ENCODE measurements at regions not wholly inside any gene's neighbourhood (a gene's known extent, or its start where the extent isn't known, plus 50 kb on each side); places are given as distances from the start of the nearest gene placed in this dataset.

GRCh38 chr11:116547571-116547970 lies 225.2 kb downstream of the BUD13 start:
- H3K27ac Mint-ChIP-seq = no peak overlapping the region
- no peaks in the 10 kb centered on the region for H3K27me3 Mint-ChIP-seq
- no peaks in the 10 kb centered on the region for H3K4me1 Mint-ChIP-seq (ENCODE audit: low read depth)
- H3K9me3 Mint-ChIP-seq = peaks cover 4% of the 10 kb centered on the region
- H3K4me3 Mint-ChIP-seq = no peak overlapping the region
- no peaks in the 10 kb centered on the region for H3K36me3 Mint-ChIP-seq (ENCODE audit: low read depth)

- Mint-ChIP-seq H3K27me3 (no peaks in the 10 kb centered on the region), H3K36me3 (ENCODE audit: low read depth) (no peaks in the 10 kb centered on the region), H3K9me3 (peaks cover 4% of the 10 kb centered on the region), H3K4me1 (ENCODE audit: low read depth) (no peaks in the 10 kb centered on the region), H3K4me3 (no peak overlapping the region), H3K27ac (no peak overlapping the region)
These were observed 226.9 kb downstream of the BUD13 start for GRCh38 chr11:116545912-116546311.

GRCh38 chr11:116544721-116545120 lies 228.1 kb downstream of the BUD13 start:
- no peak overlapping the region for H3K4me3 Mint-ChIP-seq
- H3K27ac Mint-ChIP-seq = no peak overlapping the region
- H3K4me1 Mint-ChIP-seq (ENCODE audit: low read depth) = no peaks in the 10 kb centered on the region
- no peaks in the 10 kb centered on the region for H3K36me3 Mint-ChIP-seq (ENCODE audit: low read depth)
- peaks cover 4% of the 10 kb centered on the region for H3K9me3 Mint-ChIP-seq
- peaks cover 6% of the 10 kb centered on the region for H3K27me3 Mint-ChIP-seq

GRCh38 chr11:116543911-116544475 lies 228.8 kb downstream of the BUD13 start:
- Mint-ChIP-seq H3K36me3 (ENCODE audit: low read depth) (no peaks in the 10 kb centered on the region), H3K4me1 (ENCODE audit: low read depth) (no peaks in the 10 kb centered on the region), H3K9me3 (peaks cover 1% of the 10 kb centered on the region), H3K27me3 (peaks cover 8% of the 10 kb centered on the region), H3K27ac (no peak overlapping the region), H3K4me3 (no peak overlapping the region)

- H3K36me3 Mint-ChIP-seq (ENCODE audit: low read depth) = no peaks in the 10 kb centered on the region
- no peak overlapping the region for H3K27ac Mint-ChIP-seq
- H3K4me3 Mint-ChIP-seq = no peak overlapping the region
- H3K27me3 Mint-ChIP-seq = peaks cover 17% of the 10 kb centered on the region
- H3K9me3 Mint-ChIP-seq = no peaks in the 10 kb centered on the region
- H3K4me1 Mint-ChIP-seq (ENCODE audit: low read depth) = no peaks in the 10 kb centered on the region
These were observed 229.7 kb downstream of the BUD13 start for GRCh38 chr11:116543099-116543498.

GRCh38 chr11:116542406-116542805 lies 230.4 kb downstream of the BUD13 start:
- no peaks in the 10 kb centered on the region for H3K9me3 Mint-ChIP-seq

GRCh38 chr11:116541460-116541859 lies 231.3 kb downstream of the BUD13 start:
- H3K27ac Mint-ChIP-seq = no peak overlapping the region
- H3K9me3 Mint-ChIP-seq = no peaks in the 10 kb centered on the region
- H3K27me3 Mint-ChIP-seq = peaks cover 18% of the 10 kb centered on the region
- H3K4me3 Mint-ChIP-seq = no peak overlapping the region
- no peaks in the 10 kb centered on the region for H3K36me3 Mint-ChIP-seq (ENCODE audit: low read depth)
- H3K4me1 Mint-ChIP-seq (ENCODE audit: low read depth) = no peaks in the 10 kb centered on the region

More at GRCh38 chr11:116542406-116542805, 230.4 kb downstream of the BUD13 start:
- Mint-ChIP-seq H3K27ac (no peak overlapping the region), H3K27me3 (peaks cover 18% of the 10 kb centered on the region), H3K36me3 (ENCODE audit: low read depth) (no peaks in the 10 kb centered on the region), H3K4me3 (no peak overlapping the region), H3K4me1 (ENCODE audit: low read depth) (no peaks in the 10 kb centered on the region)

- Mint-ChIP-seq H3K36me3 (ENCODE audit: low read depth) (no peaks in the 10 kb centered on the region), H3K27ac (no peak overlapping the region), H3K4me3 (no peak overlapping the region), H3K27me3 (peaks cover 18% of the 10 kb centered on the region), H3K4me1 (ENCODE audit: low read depth) (no peaks in the 10 kb centered on the region), H3K9me3 (no peaks in the 10 kb centered on the region)
These were observed 232.0 kb downstream of the BUD13 start for GRCh38 chr11:116540645-116541304.

GRCh38 chr11:116539836-116540418 lies 232.9 kb downstream of the BUD13 start:
- no peak overlapping the region for H3K27ac Mint-ChIP-seq
- no peaks in the 10 kb centered on the region for H3K9me3 Mint-ChIP-seq
- H3K4me3 Mint-ChIP-seq = no peak overlapping the region
- H3K4me1 Mint-ChIP-seq (ENCODE audit: low read depth) = no peaks in the 10 kb centered on the region
- H3K36me3 Mint-ChIP-seq (ENCODE audit: low read depth) = no peaks in the 10 kb centered on the region
- peaks cover 18% of the 10 kb centered on the region for H3K27me3 Mint-ChIP-seq

GRCh38 chr11:116539211-116539610 lies 233.6 kb downstream of the BUD13 start:
- Mint-ChIP-seq H3K9me3 (no peaks in the 10 kb centered on the region), H3K27ac (no peak overlapping the region)

GRCh38 chr11:116538677-116539076 lies 234.1 kb downstream of the BUD13 start:
- no peak overlapping the region for H3K27ac Mint-ChIP-seq
- no peaks in the 10 kb centered on the region for H3K36me3 Mint-ChIP-seq (ENCODE audit: low read depth)
- H3K4me1 Mint-ChIP-seq (ENCODE audit: low read depth) = no peaks in the 10 kb centered on the region
- no peaks in the 10 kb centered on the region for H3K9me3 Mint-ChIP-seq
- H3K27me3 Mint-ChIP-seq = peaks cover 25% of the 10 kb centered on the region
- H3K4me3 Mint-ChIP-seq = no peak overlapping the region

More at GRCh38 chr11:116539211-116539610, 233.6 kb downstream of the BUD13 start:
- no peak overlapping the region for H3K4me3 Mint-ChIP-seq
- no peaks in the 10 kb centered on the region for H3K36me3 Mint-ChIP-seq (ENCODE audit: low read depth)
- no peaks in the 10 kb centered on the region for H3K4me1 Mint-ChIP-seq (ENCODE audit: low read depth)
- peaks cover 22% of the 10 kb centered on the region for H3K27me3 Mint-ChIP-seq

GRCh38 chr11:116537709-116538108 lies 235.1 kb downstream of the BUD13 start:
- Mint-ChIP-seq H3K36me3 (ENCODE audit: low read depth) (no peaks in the 10 kb centered on the region), H3K27me3 (peaks cover 30% of the 10 kb centered on the region), H3K9me3 (no peaks in the 10 kb centered on the region), H3K4me3 (no peak overlapping the region), H3K27ac (no peak overlapping the region), H3K4me1 (ENCODE audit: low read depth) (no peaks in the 10 kb centered on the region)

- no peaks in the 10 kb centered on the region for H3K36me3 Mint-ChIP-seq (ENCODE audit: low read depth)
- no peak overlapping the region for H3K4me3 Mint-ChIP-seq
- peaks cover 30% of the 10 kb centered on the region for H3K27me3 Mint-ChIP-seq
- no peaks in the 10 kb centered on the region for H3K9me3 Mint-ChIP-seq
- H3K27ac Mint-ChIP-seq = no peak overlapping the region
- H3K4me1 Mint-ChIP-seq (ENCODE audit: low read depth) = no peaks in the 10 kb centered on the region
These were observed 235.7 kb downstream of the BUD13 start for GRCh38 chr11:116537121-116537520.

- Mint-ChIP-seq H3K36me3 (ENCODE audit: low read depth) (no peaks in the 10 kb centered on the region), H3K4me3 (no peak overlapping the region), H3K27ac (no peak overlapping the region), H3K27me3 (peaks cover 30% of the 10 kb centered on the region), H3K4me1 (ENCODE audit: low read depth) (no peaks in the 10 kb centered on the region), H3K9me3 (no peaks in the 10 kb centered on the region)
These were observed 236.4 kb downstream of the BUD13 start for GRCh38 chr11:116536416-116536815.

- Mint-ChIP-seq H3K27me3 (peaks cover 30% of the 10 kb centered on the region), H3K4me3 (no peak overlapping the region), H3K36me3 (ENCODE audit: low read depth) (no peaks in the 10 kb centered on the region), H3K9me3 (no peaks in the 10 kb centered on the region), H3K4me1 (ENCODE audit: low read depth) (no peaks in the 10 kb centered on the region), H3K27ac (no peak overlapping the region)
These were observed 236.8 kb downstream of the BUD13 start for GRCh38 chr11:116535994-116536393.

Measured in stimulated activated naive CD8-positive, alpha-beta T cell treated with anti-CD3 and anti-CD28 coated beads, Interleukin-15, Interleukin-2, amounts not matched to agents 100 ng/mL and 50 ng/mL, for 24 hours (primary cell).